ENCODE measurements at regions not wholly inside any gene's neighbourhood (a gene's known extent, or its start where the extent isn't known, plus 50 kb on each side); places are given as distances from the start of the nearest gene placed in this dataset.

- H3K4ac ChIP-seq (ENCODE audit: low read depth, low read length) = no peak overlapping the region
- H3K79me1 ChIP-seq (ENCODE audit: insufficient read depth, low read depth, low read length, poor library complexity, severe bottlenecking) = no peaks in the 10 kb centered on the region
- H3K14ac ChIP-seq (ENCODE audit: insufficient read depth, low read length) = no peak overlapping the region
- no peak overlapping the region for H2BK5ac ChIP-seq (ENCODE audit: insufficient read length, low read length)
- no peak overlapping the region for H4K5ac ChIP-seq (ENCODE audit: insufficient read length, low read depth, low read length)
- H3K4me2 ChIP-seq (ENCODE audit: insufficient read depth, insufficient read length, low read length) = no peak overlapping the region
- Mint-ChIP-seq H3K9me3 (no peaks in the 10 kb centered on the region), H3K36me3 (ENCODE audit: insufficient read depth in 1 of 3, low read depth in 3 of 3) (no peaks in the 10 kb centered on the region), H3K4me3 (no peak overlapping the region; a peak in 1 of 5 replicates), H3K27ac (no peak overlapping the region), H3K27me3 (ENCODE audit: low read depth) (no peaks in the 10 kb centered on the region), H3K4me1 (no peaks in the 10 kb centered on the region)
- DNase-seq = no peak
- no peak overlapping the region for H4K91ac ChIP-seq (ENCODE audit: insufficient read length, low read depth, low read length)
- no peak overlapping the region for H3K18ac ChIP-seq (ENCODE audit: insufficient read length, low read depth, low read length)
- no peak overlapping the region for H2AK5ac ChIP-seq (ENCODE audit: insufficient read length, low read length)
- no peaks in the 10 kb centered on the region for H3K79me2 ChIP-seq (ENCODE audit: insufficient read depth, low read length)
- H3K27me3 ChIP-seq (ENCODE audit: insufficient read depth, low read length) = no peaks in the 10 kb centered on the region
- no peak overlapping the region for H3K27ac ChIP-seq (ENCODE audit: insufficient read length, low read depth, low read length)
- H2BK15ac ChIP-seq (ENCODE audit: low read depth, low read length) = no peak overlapping the region
- H3T11ph ChIP-seq (ENCODE audit: low read length) = no peak overlapping the region
- H2BK120ac ChIP-seq (ENCODE audit: low read depth, low read length, poor library complexity, severe bottlenecking) = no peak overlapping the region
- WGBS (ENCODE audit: extremely low coverage, insufficient read length, low lambda C conversion rate) = no CpG with 5 or more reads among the region's 4 CpGs
- H3K23me2 ChIP-seq (ENCODE audit: insufficient read length, low read depth, low read length, poor library complexity, severe bottlenecking) = no peaks in the 10 kb centered on the region
- no peaks in the 10 kb centered on the region for H3K9me3 ChIP-seq (ENCODE audit: control insufficient read depth, low read depth, low read length)
- no peak overlapping the region for H2BK20ac ChIP-seq (ENCODE audit: low read depth, low read length, poor library complexity, severe bottlenecking)
- no peak overlapping the region for H2AFZ ChIP-seq (ENCODE audit: low read length)
- H4K20me1 ChIP-seq (ENCODE audit: control insufficient read depth, insufficient read depth, insufficient read length) = no peaks in the 10 kb centered on the region
- no peak for TF ChIP-seq CTCF (conservative IDR thresholded peaks at IDR 0.05)
- H3K4me1 ChIP-seq (ENCODE audit: insufficient read depth, low read length) = no peaks in the 10 kb centered on the region
- H3K56ac ChIP-seq (ENCODE audit: insufficient read length, low read depth, low read length) = no peak overlapping the region
- no peak overlapping the region for H4K8ac ChIP-seq (replicated peaks; ENCODE audit: insufficient read length, low read depth, low read length)
- no peak overlapping the region for H3K9ac ChIP-seq (ENCODE audit: extremely low read depth, insufficient read length, low read length)
- no peak overlapping the region for H3K23ac ChIP-seq (ENCODE audit: insufficient read length, low read depth, low read length)
- H2BK12ac ChIP-seq (ENCODE audit: insufficient read length, low read depth, low read length) = no peak overlapping the region
Measured at GRCh38 chrX:117522725-117523700, 593.6 kb downstream of the KLHL13 start.
